ENCODE measurements at regions not wholly inside any gene's neighbourhood (a gene's known extent, or its start where the extent isn't known, plus 50 kb on each side); places are given as distances from the start of the nearest gene placed in this dataset.

DNA sequence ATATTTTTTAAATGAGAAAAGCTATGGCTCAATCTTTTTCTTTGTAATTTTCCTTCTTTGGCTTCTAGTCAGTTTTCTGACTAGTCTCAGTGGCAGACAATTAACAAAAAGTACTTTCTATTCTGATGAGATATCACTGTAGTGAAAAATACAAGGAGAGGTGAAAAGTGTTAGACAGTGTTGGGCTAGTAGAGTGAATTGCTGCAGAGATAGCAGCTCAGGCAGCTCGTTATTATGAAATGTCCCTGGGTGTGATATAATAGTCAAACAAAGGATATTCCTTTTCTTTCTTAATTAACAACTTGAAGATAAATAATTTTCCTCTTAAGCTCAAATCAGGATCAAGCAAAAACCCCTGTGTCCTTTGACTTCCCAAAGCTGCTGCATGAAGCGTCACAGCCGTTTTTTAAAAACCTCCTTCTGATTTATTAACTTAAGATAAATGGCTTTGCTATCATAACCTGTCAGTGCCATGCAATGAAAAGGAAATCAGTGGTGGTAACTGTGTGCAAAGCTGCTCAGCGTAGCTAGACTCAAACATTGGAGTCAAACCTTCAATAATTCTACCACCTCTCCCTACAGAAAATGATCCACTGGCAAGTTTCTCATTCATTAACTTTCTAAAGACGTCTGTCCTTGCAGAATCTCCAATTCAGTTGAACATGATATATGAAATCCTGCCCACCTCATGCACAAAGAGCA is 646.6 kb upstream of the PTBP2 start:
- no peak overlapping the region for H3K27ac ChIP-seq
- H3K27me3 ChIP-seq, result no peaks in the 10 kb centered on the region
- ATAC-seq (ENCODE audit: low FRiP score in 2 of 2) (no peak), DNase-seq (no peak)
- WGBS, 2 donors, result 29 to 30% methylated on average over 5 of the region's 5 CpGs
- no peaks in the 10 kb centered on the region for H3K9me3 ChIP-seq
- H3K4me1 ChIP-seq, result no peaks in the 10 kb centered on the region
- TF ChIP-seq, protein P1, sequence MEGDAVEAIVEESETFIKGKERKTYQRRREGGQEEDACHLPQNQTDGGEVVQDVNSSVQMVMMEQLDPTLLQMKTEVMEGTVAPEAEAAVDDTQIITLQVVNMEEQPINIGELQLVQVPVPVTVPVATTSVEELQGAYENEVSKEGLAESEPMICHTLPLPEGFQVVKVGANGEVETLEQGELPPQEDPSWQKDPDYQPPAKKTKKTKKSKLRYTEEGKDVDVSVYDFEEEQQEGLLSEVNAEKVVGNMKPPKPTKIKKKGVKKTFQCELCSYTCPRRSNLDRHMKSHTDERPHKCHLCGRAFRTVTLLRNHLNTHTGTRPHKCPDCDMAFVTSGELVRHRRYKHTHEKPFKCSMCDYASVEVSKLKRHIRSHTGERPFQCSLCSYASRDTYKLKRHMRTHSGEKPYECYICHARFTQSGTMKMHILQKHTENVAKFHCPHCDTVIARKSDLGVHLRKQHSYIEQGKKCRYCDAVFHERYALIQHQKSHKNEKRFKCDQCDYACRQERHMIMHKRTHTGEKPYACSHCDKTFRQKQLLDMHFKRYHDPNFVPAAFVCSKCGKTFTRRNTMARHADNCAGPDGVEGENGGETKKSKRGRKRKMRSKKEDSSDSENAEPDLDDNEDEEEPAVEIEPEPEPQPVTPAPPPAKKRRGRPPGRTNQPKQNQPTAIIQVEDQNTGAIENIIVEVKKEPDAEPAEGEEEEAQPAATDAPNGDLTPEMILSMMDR (IDR thresholded peaks at IDR 0.05), result no peak
- TF ChIP-seq EP300 (IDR thresholded peaks at IDR 0.05) (no peak), POLR2AphosphoS5 (IDR thresholded peaks at IDR 0.05) (no peak), POLR2A (IDR thresholded peaks at IDR 0.05) (no peak)
- H3K36me3 ChIP-seq, result no peaks in the 10 kb centered on the region
- no peak overlapping the region for H3K4me3 ChIP-seq

DNA sequence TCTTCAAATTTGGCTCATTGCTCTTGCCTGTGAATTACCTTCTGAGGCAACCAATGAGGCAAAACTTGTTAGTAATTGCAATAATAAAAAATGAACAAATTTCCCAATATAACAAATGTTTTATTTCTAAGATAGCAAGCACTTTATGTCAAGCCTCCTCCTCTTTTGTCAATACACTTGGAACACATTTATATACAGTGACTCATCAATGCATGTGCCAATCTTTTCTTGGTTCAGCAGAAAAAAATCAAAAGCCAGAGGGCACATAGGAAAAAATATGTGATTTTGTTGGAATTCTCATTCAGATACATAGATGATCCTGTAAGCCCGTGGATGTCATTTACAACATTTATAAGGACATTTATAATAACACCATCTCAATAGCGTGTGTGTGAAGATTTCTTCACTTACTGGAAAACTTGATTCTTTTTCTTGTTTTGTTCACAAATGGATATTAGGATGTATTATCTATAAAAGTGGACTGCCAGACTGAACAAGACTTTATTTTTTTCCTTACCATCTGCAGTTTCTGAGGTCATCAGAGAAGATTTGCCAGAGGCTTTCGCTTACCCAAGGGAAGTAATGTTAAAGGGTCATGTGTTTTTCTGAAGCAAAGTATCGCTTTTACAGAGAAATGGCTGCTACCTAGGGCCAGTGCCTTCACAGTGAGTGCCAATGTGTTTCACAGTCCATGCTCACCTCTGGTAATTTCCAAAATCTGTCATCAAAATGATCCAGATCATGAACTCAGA is 645.7 kb upstream of the PTBP2 start:
- TF ChIP-seq EP300 (IDR thresholded peaks at IDR 0.05) (no peak), POLR2AphosphoS5 (IDR thresholded peaks at IDR 0.05) (no peak), POLR2A (IDR thresholded peaks at IDR 0.05) (no peak)
- TF ChIP-seq, protein P1 (IDR thresholded peaks at IDR 0.05), result no peak
- DNase-seq (no peak), ATAC-seq (ENCODE audit: low FRiP score in 2 of 2) (no peak)
- H3K4me1 ChIP-seq, result no peaks in the 10 kb centered on the region
- no peaks in the 10 kb centered on the region for H3K9me3 ChIP-seq
- whole genome bisulfite sequencing, 2 donors, result 75 to 76% methylated on average over 4 of the region's 4 CpGs
- H3K36me3 ChIP-seq, result no peaks in the 10 kb centered on the region
- H3K4me3 ChIP-seq, result no peak overlapping the region
- H3K27ac ChIP-seq, result no peak overlapping the region
- no peaks in the 10 kb centered on the region for H3K27me3 ChIP-seq

DNA sequence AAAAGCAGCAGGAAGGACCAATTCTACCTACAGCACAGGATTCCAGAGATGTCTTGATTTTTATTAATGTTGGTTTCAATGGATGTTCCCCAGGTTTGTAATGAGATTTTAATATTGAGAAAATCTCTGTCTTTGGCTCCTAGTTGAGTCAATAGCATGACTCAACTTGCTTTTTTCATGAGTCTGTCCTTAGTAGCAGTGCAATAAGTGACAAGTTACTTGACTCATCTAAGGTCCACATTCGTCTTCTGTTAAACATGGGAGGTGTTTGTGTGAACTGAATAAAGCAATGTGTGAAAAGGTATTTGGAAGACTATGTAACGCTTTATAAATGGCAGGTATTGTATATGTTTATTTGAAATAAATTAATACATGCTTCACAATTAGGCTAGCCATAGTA is 645.0 kb upstream of the PTBP2 start:
- ATAC-seq (ENCODE audit: low FRiP score in 2 of 2), result no peak
- 75 to 85% methylated on average over 2 of the region's 2 CpGs for WGBS, 2 donors
- no peak for TF ChIP-seq POLR2A (IDR thresholded peaks at IDR 0.05)
- TF ChIP-seq EP300 (IDR thresholded peaks at IDR 0.05), result no peak
- TF ChIP-seq POLR2AphosphoS5 (IDR thresholded peaks at IDR 0.05), result no peak
- TF ChIP-seq, protein P1 (IDR thresholded peaks at IDR 0.05), result no peak

DNA sequence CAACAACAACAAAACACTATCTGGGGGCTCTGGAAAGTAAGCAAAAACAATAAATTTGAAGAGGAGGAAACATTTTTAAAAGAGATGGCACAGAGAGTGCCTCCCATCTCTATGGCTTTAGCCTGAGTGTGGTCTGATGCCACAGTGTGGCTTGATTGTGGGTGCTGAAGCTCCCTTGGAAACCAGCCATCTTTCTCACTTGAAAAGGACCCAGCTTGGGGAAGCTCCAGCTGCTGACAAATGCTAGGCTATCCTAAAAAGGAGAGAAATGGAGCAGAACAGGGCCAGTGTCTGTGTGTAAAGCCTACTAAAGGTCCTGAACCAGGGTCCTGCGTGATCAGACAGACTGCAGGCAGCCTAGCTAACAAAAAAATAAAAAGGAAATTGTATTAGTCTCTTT is 642.0 kb upstream of the PTBP2 start:
- Histone ChIP-seq H3K9me3 (no peaks in the 10 kb centered on the region), H3K36me3 (no peaks in the 10 kb centered on the region), H3K4me3 (no peak overlapping the region), H3K4me1 (no peaks in the 10 kb centered on the region), H3K27me3 (no peaks in the 10 kb centered on the region), H3K27ac (no peak overlapping the region)
- ATAC-seq (ENCODE audit: low FRiP score in 2 of 2) (no peak), DNase-seq (no peak)
- TF ChIP-seq EP300 (IDR thresholded peaks at IDR 0.05) (no peak), POLR2AphosphoS5 (IDR thresholded peaks at IDR 0.05) (no peak), POLR2A (IDR thresholded peaks at IDR 0.05) (no peak)
- TF ChIP-seq, protein P1 (IDR thresholded peaks at IDR 0.05), result no peak
- 79 to 81% methylated on average over 1 of the region's 1 CpG for WGBS, 2 donors

More for the DNA sequence above, 645.0 kb upstream of the PTBP2 start:
- no peaks in the 10 kb centered on the region for H3K9me3 ChIP-seq
- H3K4me1 ChIP-seq, result no peaks in the 10 kb centered on the region
- no peak overlapping the region for H3K27ac ChIP-seq
- no peaks in the 10 kb centered on the region for H3K36me3 ChIP-seq
- DNase-seq, result no peak
- H3K27me3 ChIP-seq, result no peaks in the 10 kb centered on the region
- no peak overlapping the region for H3K4me3 ChIP-seq

Measured in upper lobe of left lung (tissue), 6 donors.